Hepatocyte (in vitro differentiated cells): ENCODE measurements at regions not wholly inside any gene's neighbourhood (a gene's known extent, or its start where the extent isn't known, plus 50 kb on each side); places are given as distances from the start of the nearest gene placed in this dataset.

Source experiments
- DNase-seq: peaks from one replicate; pipeline ENCODE4 v3.0.0-alpha.2; 2016; ENCODE audit warnings: low spot score
- H2AFZ ChIP-seq: fragments of 200-600 bp; sonication (generic); 2 replicates; pipeline ENCODE4 v1.6.0; 2016; ENCODE audit warnings: antibody characterized with exemption, mild to moderate bottlenecking
- H3K27ac ChIP-seq: fragments of 200-600 bp; sonication (generic); 2 replicates; pipeline ENCODE4 v1.5.1; 2016; ENCODE audit warnings: mild to moderate bottlenecking
- H3K27me3 ChIP-seq: fragments of 200-600 bp; sonication (generic); 2 replicates; pipeline ENCODE4 v1.6.1; 2016
- H3K36me3 ChIP-seq: fragments of 200-600 bp; sonication (generic); replicated peaks from 2 replicates; pipeline ENCODE4 v1.5.1; 2016; ENCODE audit warnings: low read depth; ENCODE audit not compliant: insufficient read depth
- H3K4me1 ChIP-seq: fragments of 200-600 bp; sonication (generic); 2 replicates; pipeline ENCODE4 v1.5.1; 2016; ENCODE audit warnings: mild to moderate bottlenecking, moderate library complexity; ENCODE audit not compliant: insufficient read depth
- H3K4me2 ChIP-seq: fragments of 200-600 bp; sonication (generic); 2 replicates; pipeline ENCODE4 v1.6.0; 2016
- H3K4me3 ChIP-seq: fragments of 200-600 bp; sonication (generic); 2 replicates; pipeline ENCODE4 v1.5.1; 2016; ENCODE audit warnings: mild to moderate bottlenecking
- H3K79me2 ChIP-seq: fragments of 200-600 bp; sonication (generic); 2 replicates; pipeline ENCODE4 v1.6.0; 2017; ENCODE audit warnings: mild to moderate bottlenecking
- H3K9me2 ChIP-seq: fragments of 200-600 bp; sonication (generic); replicated peaks from 2 replicates; pipeline ENCODE4 v1.6.0; 2017; ENCODE audit warnings: mild to moderate bottlenecking; ENCODE audit not compliant: insufficient read depth
- H3K9me3 ChIP-seq: fragments of 200-600 bp; sonication (generic); 2 replicates; pipeline ENCODE4 v1.5.1; 2016; ENCODE audit warnings: low read depth, mild to moderate bottlenecking
- H4K20me1 ChIP-seq: fragments of 200-600 bp; sonication (generic); 2 replicates; pipeline ENCODE4 v1.6.0; 2016; ENCODE audit warnings: mild to moderate bottlenecking; ENCODE audit not compliant: insufficient read depth, poor library complexity, severe bottlenecking
- EZH2 ChIP-seq: fragments of 200-600 bp; sonication (generic); IDR thresholded peaks from 2 replicates; pipeline ENCODE4 v1.6.1; 2016; ENCODE audit warnings: antibody characterized with exemption, mild to moderate bottlenecking, borderline replicate concordance
- EZH2phosphoT487 ChIP-seq: fragments of 200-600 bp; sonication (generic); IDR thresholded peaks from one replicate; pipeline ENCODE4 v1.6.1; 2018; ENCODE audit warnings: antibody characterized with exemption, mild to moderate bottlenecking, low read depth, moderate library complexity; ENCODE audit not compliant: unreplicated experiment, severe bottlenecking
- WGBS: methylation state at CpG from one replicate; pipeline ENCODE4 v1.1.6; 2016; ENCODE audit warnings: low lambda C conversion rate; ENCODE audit errors: missing lambda C conversion rate; 5-methylcytosine and 5-hydroxymethylcytosine counted together
- TF ChIP-seq, protein P1 (sequence below): fragments of 200-600 bp; sonication (generic); IDR thresholded peaks from 2 replicates; pipeline ENCODE4 v1.5.1; 2016; ENCODE audit warnings: antibody characterized with exemption, mild to moderate bottlenecking; ENCODE audit not compliant: poor library complexity

DNA sequence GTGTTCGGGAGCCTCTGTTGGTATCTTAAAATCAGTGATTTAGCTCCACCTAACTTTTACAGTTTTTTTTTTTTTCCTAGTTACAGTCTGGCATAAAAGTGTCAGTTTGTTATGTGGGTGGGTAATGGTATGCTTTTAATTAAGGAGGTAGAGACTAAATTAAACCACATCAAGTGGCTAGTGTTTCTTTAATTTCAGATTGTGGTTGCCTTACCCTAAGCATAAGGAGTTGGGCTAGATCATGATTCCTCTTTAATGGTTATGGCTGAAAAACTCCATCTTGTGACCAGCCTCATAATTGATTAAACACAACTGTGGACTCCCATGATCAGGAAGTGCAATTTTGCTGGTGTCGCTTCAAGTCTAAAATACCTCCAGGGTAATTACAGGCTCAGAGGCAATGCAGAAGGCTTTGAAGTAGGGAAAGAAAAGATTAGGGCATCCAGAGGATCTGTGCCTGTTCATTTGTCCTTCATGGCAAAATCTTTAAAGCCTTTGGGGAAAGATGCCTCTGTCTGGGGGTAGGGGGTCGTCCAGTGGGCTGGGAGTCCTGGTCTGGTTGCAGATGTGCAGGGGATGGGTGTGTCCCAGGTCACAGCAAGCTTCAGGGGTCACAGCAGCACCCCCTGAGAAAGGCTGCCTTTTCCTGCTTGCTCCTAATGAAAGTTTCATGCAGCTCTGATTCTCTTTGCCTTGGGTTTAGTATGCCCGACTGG, 579.2 kb downstream of the BCL11A start:
- no peaks in the 10 kb centered on the region for H4K20me1 ChIP-seq
- H3K79me2 ChIP-seq = no peaks in the 10 kb centered on the region
- peaks cover 8% of the 10 kb centered on the region for H3K4me1 ChIP-seq
- WGBS = 42% methylated on average over 4 of the region's 4 CpGs
- TF ChIP-seq, protein P1, sequence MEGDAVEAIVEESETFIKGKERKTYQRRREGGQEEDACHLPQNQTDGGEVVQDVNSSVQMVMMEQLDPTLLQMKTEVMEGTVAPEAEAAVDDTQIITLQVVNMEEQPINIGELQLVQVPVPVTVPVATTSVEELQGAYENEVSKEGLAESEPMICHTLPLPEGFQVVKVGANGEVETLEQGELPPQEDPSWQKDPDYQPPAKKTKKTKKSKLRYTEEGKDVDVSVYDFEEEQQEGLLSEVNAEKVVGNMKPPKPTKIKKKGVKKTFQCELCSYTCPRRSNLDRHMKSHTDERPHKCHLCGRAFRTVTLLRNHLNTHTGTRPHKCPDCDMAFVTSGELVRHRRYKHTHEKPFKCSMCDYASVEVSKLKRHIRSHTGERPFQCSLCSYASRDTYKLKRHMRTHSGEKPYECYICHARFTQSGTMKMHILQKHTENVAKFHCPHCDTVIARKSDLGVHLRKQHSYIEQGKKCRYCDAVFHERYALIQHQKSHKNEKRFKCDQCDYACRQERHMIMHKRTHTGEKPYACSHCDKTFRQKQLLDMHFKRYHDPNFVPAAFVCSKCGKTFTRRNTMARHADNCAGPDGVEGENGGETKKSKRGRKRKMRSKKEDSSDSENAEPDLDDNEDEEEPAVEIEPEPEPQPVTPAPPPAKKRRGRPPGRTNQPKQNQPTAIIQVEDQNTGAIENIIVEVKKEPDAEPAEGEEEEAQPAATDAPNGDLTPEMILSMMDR = no peak
- TF ChIP-seq EZH2 (no peak), EZH2phosphoT487 (no peak)
- no peaks in the 10 kb centered on the region for H3K27me3 ChIP-seq
- no peaks in the 10 kb centered on the region for H3K36me3 ChIP-seq
- H3K9me2 ChIP-seq = no peaks in the 10 kb centered on the region
- no peak for DNase-seq
- H3K27ac ChIP-seq = no peak overlapping the region
- H2AFZ ChIP-seq = peak overlapping the region; percentile 19
- H3K9me3 ChIP-seq = no peaks in the 10 kb centered on the region
- H3K4me3 ChIP-seq = no peak overlapping the region
- H3K4me2 ChIP-seq = no peak overlapping the region

DNA sequence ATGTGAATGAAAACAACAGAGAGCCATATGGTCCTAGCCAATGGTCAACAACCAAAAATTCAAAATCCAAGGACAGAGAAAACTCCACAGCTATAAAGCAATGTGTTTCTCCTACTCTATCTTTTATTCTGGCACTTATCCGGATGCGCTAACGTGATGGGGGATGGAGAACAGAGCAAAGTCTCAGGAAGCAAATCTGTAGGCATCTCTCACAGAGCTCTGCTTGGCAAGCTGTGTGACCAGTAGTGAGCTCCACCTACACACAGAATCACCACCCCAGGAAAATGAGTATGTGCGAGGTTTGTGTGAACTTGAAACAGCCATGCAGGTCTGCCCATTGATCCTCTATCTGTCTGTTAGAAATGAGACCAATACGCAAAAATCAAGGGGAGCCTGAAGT, 584.3 kb downstream of the BCL11A start:
- Histone ChIP-seq H3K9me3 (no peaks in the 10 kb centered on the region), H3K4me2 (no peak overlapping the region), H3K4me1 (peaks cover 2% of the 10 kb centered on the region), H3K27ac (no peak overlapping the region), H3K36me3 (no peaks in the 10 kb centered on the region), H3K9me2 (no peaks in the 10 kb centered on the region), H3K27me3 (no peaks in the 10 kb centered on the region), H3K79me2 (no peaks in the 10 kb centered on the region), H4K20me1 (no peaks in the 10 kb centered on the region), H2AFZ (no peak overlapping the region), H3K4me3 (no peak overlapping the region)
- 98% methylated on average over 5 of the region's 5 CpGs for WGBS
- no peak for DNase-seq
- TF ChIP-seq EZH2phosphoT487 (no peak), EZH2 (no peak)
- TF ChIP-seq, protein P1 = no peak

DNA sequence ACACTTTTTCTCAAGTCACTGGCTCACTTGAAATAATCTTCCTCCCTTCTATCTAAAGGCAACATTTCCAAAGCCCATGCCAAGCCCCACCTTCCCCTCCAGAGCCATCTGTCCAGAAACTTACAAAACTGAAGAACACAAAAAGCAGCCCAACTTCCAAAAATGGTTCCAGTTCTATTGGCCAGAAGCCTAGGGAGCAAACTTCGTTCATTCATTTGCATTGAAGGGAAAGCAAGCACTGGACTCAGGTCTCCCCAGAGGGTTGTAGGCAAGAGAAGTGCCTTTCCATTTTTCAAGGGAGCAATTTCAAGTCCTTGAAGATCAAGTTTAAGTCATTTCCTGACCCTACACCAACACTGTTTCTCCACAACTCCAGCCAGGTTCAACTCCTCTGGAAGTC, 585.0 kb downstream of the BCL11A start:
- Histone ChIP-seq H3K4me2 (no peak overlapping the region), H3K9me2 (no peaks in the 10 kb centered on the region), H4K20me1 (no peaks in the 10 kb centered on the region), H3K4me1 (no peaks in the 10 kb centered on the region), H2AFZ (no peak overlapping the region), H3K27ac (no peak overlapping the region), H3K9me3 (no peaks in the 10 kb centered on the region), H3K79me2 (no peaks in the 10 kb centered on the region), H3K27me3 (no peaks in the 10 kb centered on the region), H3K4me3 (no peak overlapping the region), H3K36me3 (no peaks in the 10 kb centered on the region)
- WGBS = 50% methylated on average over 1 of the region's 1 CpG
- DNase-seq = no peak
- TF ChIP-seq EZH2phosphoT487 (no peak), EZH2 (no peak)

DNA sequence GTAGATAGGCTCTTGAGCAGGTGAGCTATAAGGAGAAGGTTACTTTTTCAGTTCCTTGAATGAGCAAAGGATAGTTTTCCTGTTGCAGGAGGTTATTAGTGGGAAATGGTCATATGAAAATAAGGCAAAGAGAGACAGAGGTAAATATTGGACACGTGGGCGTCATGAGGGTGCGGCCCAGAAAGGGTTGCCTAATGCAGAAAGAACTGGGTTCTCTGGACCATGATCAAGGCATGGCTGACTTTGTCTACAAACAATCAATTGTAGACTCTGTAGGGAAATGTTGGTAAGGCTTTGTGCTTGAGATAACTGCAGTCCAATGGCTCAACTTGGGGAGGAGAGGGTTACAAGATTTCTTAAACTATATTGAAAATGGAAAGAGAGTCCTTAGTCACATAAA, 585.8 kb downstream of the BCL11A start:
- Histone ChIP-seq H3K79me2 (no peaks in the 10 kb centered on the region), H3K4me3 (no peak overlapping the region), H2AFZ (no peak overlapping the region), H3K4me2 (no peak overlapping the region), H3K27me3 (no peaks in the 10 kb centered on the region), H4K20me1 (no peaks in the 10 kb centered on the region), H3K27ac (no peak overlapping the region), H3K9me3 (no peaks in the 10 kb centered on the region), H3K36me3 (no peaks in the 10 kb centered on the region), H3K9me2 (no peaks in the 10 kb centered on the region), H3K4me1 (no peaks in the 10 kb centered on the region)
- TF ChIP-seq EZH2 (no peak), EZH2phosphoT487 (no peak)
- TF ChIP-seq, protein P1 = no peak
- no peak for DNase-seq
- WGBS = 92% methylated on average over 3 of the region's 3 CpGs
